Bronchial epithelial cell (primary cell): ENCODE measurements at regions not wholly inside any gene's neighbourhood (a gene's known extent, or its start where the extent isn't known, plus 50 kb on each side); places are given as distances from the start of the nearest gene placed in this dataset.
A peak's percentile ranks its signal among the peaks of the same experiment; 100 is the strongest.

Experiments
- DNase-seq: peaks from one replicate; pipeline ENCODE4 v3.0.0-alpha.2; 2010; ENCODE audit warnings: low read depth
- FAIRE-seq: peaks from 2 replicates; lab custom pipeline; 2011; peaks lifted over from hg19 to GRCh38; lab: Jason Lieb, UNC
- H3K27me3 ChIP-seq: 2 replicates; pipeline ENCODE4 v1.5.1; 2011; ENCODE audit warnings: low read length; ENCODE audit not compliant: control insufficient read depth, insufficient read depth
- H3K36me3 ChIP-seq: 2 replicates; pipeline ENCODE4 v1.5.1; 2011; ENCODE audit warnings: low read length; ENCODE audit not compliant: control insufficient read depth, insufficient read depth
- H3K4me3 ChIP-seq: 2 replicates; pipeline ENCODE4 v1.5.1; 2011; ENCODE audit warnings: mild to moderate bottlenecking, low read depth, low read length, control low read depth
- TF ChIP-seq, protein P1 (sequence below): IDR thresholded peaks from 2 replicates; pipeline ENCODE4 v1.5.1; 2011; ENCODE audit warnings: mild to moderate bottlenecking, moderate library complexity, low read length, control low read depth, inconsistent platforms; ENCODE audit not compliant: insufficient read depth, severe bottlenecking

DNA sequence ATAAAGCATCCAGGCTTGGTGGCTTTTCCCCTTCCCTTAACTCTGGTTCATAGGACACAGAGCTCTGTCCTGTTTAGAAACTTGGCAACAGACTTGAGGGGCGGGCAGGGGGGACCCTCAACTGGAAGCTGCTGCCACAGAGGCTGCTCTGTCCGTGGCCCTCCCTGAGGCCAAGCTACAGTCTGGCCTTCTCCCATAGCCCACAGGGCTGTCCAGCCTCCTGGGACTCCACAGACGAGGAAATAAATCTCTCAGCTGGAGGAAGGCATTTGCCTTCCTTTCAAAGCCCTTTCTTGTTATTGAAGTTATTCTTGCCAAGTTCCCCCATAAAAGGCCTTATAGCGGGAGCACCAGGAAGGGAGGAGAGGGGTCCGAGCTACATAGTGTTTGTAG, 248.8 kb upstream of the TPM1 start:
- H3K27me3 ChIP-seq, result no peaks in the 10 kb centered on the region
- FAIRE-seq, result no peak
- TF ChIP-seq, protein P1, sequence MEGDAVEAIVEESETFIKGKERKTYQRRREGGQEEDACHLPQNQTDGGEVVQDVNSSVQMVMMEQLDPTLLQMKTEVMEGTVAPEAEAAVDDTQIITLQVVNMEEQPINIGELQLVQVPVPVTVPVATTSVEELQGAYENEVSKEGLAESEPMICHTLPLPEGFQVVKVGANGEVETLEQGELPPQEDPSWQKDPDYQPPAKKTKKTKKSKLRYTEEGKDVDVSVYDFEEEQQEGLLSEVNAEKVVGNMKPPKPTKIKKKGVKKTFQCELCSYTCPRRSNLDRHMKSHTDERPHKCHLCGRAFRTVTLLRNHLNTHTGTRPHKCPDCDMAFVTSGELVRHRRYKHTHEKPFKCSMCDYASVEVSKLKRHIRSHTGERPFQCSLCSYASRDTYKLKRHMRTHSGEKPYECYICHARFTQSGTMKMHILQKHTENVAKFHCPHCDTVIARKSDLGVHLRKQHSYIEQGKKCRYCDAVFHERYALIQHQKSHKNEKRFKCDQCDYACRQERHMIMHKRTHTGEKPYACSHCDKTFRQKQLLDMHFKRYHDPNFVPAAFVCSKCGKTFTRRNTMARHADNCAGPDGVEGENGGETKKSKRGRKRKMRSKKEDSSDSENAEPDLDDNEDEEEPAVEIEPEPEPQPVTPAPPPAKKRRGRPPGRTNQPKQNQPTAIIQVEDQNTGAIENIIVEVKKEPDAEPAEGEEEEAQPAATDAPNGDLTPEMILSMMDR, result no peak

DNA sequence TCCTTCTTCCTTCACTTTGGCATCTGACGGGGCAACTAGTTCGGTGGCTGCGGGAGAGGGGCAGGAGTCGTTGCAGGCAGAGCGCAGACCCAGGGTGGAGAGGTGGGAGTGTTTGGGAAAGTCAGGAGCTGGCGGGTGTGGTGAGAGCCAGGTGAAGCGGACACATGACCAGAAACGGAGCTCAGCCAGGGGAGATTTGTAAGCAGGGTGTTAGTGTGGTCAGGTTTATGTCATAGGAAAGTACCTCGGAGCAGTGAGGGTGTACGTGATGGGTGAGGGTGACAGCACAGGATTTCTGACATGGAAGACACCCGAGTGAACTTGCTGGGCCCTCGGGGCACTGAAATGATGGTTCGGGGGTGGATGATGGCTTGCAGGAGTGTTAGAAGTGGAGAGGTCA, 247.4 kb upstream of the TPM1 start:
- no peak overlapping the region for H3K4me3 ChIP-seq
- TF ChIP-seq, protein P1, result no peak
- H3K27me3 ChIP-seq, result no peaks in the 10 kb centered on the region
- DNase-seq (no peak), FAIRE-seq (peak; percentile 32)
- H3K36me3 ChIP-seq, result no peaks in the 10 kb centered on the region

More for the DNA sequence above, 248.8 kb upstream of the TPM1 start:
- no peak overlapping the region for H3K4me3 ChIP-seq
- no peaks in the 10 kb centered on the region for H3K36me3 ChIP-seq
- no peak for DNase-seq

DNA sequence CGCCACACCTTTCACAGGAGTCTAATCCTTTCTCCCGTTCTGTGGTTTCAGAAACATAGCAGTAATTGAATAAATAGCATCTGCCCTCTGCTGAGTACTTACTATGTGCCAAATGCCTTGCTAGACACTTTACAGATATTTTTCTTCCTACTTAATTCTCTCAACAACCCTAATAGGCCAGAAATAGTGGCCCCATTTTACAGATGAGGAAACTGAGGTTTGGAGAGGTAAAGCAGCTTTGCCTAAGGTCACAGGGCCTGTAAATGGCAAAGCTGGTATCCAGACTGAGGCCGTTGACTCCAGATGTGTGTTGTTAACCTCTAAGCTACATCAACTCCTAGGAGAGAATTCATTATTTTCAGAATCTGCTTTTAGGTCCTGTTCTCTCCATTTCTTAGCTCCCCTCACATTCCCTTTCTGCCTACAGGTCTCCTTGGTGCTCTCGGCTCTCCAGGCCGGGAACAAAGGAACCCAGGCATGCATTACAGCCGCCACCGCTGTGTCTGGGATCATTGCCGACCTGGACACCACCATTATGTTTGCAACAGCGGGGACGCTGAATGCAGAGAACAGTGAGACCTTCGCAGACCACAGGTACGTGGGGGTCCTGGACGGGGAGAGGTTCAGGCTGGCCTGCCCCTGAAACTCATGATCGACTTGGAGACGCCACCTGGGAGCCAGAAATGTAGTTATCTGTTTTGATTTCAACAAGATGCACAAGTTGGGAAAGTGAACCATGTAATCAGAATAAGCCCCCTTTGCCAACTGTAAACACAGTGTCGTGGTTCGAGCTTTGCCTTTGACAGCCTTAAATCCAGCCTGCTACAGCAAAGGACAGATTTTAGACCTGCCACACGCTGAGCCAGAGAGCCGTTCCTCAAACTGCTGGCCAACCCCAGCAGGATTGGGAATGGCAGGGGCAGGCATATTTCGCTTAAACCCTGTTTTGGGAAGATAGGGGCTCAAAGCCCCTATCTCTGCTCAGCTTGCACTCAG, 246.5 kb upstream of the TPM1 start:
- Histone ChIP-seq H3K27me3 (no peaks in the 10 kb centered on the region), H3K36me3 (no peaks in the 10 kb centered on the region), H3K4me3 (no peak overlapping the region)
- no peak for DNase-seq
- TF ChIP-seq, protein P1, result no peak
- peak; percentile 88 for FAIRE-seq

DNA sequence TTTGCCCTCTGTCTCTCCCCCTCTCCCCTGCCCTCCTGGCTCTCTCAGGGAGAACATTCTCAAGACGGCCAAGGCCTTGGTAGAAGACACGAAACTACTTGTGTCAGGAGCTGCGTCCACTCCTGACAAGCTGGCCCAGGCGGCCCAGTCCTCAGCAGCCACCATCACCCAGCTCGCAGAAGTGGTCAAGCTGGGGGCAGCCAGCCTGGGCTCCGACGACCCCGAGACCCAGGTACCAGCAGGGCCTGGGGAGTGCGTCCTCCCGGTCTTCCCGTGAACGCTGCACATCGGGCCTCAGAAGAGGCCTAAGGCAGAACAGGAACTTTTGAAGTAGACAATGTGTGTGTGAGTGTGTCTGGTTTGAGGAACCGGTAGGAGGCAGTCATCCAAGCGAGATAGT, 245.4 kb upstream of the TPM1 start:
- Histone ChIP-seq H3K27me3 (no peaks in the 10 kb centered on the region), H3K36me3 (no peaks in the 10 kb centered on the region), H3K4me3 (no peak overlapping the region)
- TF ChIP-seq, protein P1, result no peak
- DNase-seq (no peak), FAIRE-seq (peak; percentile 95)

DNA sequence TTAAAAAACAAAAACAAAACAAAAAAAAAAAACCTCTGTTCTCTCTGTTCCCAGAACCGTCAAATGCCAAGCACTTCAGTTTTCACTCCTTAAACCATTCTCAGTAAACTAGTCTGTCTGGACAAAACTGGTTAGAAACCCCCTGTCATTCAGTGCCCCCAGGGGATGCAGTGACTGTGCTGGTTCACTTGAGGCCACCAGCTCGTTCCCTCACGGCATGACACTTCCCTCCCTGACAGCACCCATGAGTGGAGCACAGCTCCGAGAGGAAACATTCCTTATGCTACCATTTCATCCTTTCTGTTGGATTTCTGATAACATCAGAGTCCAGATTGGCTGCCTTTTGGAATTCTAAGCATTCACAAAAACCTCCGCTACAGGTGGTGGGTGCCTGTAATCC, 244.0 kb upstream of the TPM1 start:
- no peaks in the 10 kb centered on the region for H3K36me3 ChIP-seq
- no peaks in the 10 kb centered on the region for H3K27me3 ChIP-seq
- DNase-seq (no peak), FAIRE-seq (no peak)
- TF ChIP-seq, protein P1, result no peak
- H3K4me3 ChIP-seq, result no peak overlapping the region
